Limb (tissue), 2 donors: ENCODE measurements at regions not wholly inside any gene's neighbourhood (a gene's known extent, or its start where the extent isn't known, plus 50 kb on each side); places are given as distances from the start of the nearest gene placed in this dataset.
"Not testable (repeated sequence)": the region's sequence is repeated elsewhere in the genome, so short reads cannot be mapped to it uniquely, and the experiment has no call there.

Experiments
- DNase-seq, 2 donors: peaks; one replicate each; pipeline ENCODE4 v3.0.0-alpha.2; 2016; ENCODE audit errors: extremely low spot score in 2 of 2

- peak in 1 of 2 donors; percentile 22 for DNase-seq
Observed at GRCh38 chr11:69218946-69219720, 63.4 kb downstream of the SMIM38 start.

DNA sequence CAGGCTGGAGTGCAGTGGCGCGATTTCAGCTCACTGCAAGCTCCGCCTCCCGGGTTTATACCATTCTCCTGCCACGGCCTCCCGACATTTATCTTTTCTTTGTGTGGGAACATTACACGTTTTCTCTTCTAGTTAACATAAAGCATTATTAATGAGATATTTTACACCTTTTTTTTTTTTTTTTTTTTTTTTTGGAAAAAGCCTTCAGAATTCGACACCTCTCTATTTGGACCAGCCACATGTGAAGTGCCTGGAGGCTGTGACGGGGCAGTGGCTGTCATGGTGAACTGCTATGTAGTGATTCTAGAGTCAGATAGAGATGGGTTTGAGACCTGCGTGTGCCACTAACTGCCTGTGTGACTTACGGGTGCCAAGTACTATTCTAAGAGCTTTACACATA is 64.3 kb downstream of the SMIM38 start:
- DNase-seq, result peak in 1 of 2 donors; percentile 13

- peak in 1 of 2 donors; percentile 24 for DNase-seq
Observed at GRCh38 chr11:69220561-69221051, 64.9 kb downstream of the SMIM38 start.

- DNase-seq, result peak in 1 of 2 donors; percentile 14
Observed at GRCh38 chr11:69221086-69221485, 65.4 kb downstream of the SMIM38 start.

DNA sequence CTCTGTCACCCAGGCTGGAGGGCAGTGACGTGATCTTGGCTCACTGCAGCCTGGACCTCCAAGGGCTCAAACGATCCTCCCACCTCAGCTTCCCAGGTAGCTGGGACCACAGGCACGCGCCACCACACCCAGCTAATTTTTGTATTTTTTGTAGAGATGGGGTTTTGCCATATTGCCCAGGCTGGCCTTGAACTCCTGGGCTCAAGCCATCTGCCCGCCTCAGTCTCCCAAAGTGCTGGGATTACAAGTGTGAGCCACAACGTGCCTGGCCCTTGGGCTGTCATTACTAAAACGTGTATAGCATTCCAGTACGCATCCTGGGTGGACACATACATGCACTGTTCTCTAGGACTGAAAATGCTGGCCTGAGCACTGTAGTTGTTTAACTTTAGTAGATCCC is 65.9 kb downstream of the SMIM38 start:
- DNase-seq, result not testable (repeated sequence)

DNA sequence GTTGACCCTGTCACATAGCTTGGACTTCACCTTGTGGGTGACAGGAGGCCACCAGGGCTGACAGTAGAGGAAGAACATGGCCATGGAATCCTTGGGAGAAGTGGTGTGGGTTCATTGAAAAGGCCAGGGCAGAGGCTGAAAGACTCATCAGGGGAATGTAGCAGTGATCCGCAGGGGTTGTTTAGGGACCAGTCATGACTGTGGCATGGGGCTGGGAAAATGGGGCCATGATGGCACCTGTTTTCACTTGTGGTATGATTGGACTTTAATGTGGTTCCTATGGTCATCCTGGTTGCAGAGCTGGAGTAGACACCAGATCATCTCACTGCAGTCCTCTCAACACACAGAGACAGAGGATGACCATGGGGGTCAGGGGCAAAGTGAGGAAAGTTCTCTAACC is 66.7 kb upstream of the MYEOV start:
- DNase-seq, result no peak

DNA sequence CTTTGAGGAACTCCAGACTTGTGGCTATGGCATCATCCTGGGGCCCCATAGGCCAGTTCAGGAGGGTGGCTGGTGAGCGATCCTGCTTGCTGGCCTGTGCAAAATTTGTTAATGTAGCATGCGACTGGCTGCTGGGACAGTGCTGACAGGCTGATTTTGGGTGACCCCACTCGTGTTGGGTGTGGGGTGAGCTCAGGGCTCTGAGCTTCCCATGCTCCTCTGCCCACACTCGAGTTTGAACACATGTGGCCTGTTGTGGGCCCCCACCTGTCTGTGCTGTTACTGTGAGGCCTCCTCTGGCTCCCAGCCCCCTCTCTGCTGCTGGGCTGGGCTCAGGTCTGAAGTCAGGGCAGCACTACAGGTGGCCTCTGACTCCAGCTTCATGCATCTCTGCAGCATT is 64.4 kb upstream of the MYEOV start:
- peak in 1 of 2 donors; percentile 17 for DNase-seq

DNA sequence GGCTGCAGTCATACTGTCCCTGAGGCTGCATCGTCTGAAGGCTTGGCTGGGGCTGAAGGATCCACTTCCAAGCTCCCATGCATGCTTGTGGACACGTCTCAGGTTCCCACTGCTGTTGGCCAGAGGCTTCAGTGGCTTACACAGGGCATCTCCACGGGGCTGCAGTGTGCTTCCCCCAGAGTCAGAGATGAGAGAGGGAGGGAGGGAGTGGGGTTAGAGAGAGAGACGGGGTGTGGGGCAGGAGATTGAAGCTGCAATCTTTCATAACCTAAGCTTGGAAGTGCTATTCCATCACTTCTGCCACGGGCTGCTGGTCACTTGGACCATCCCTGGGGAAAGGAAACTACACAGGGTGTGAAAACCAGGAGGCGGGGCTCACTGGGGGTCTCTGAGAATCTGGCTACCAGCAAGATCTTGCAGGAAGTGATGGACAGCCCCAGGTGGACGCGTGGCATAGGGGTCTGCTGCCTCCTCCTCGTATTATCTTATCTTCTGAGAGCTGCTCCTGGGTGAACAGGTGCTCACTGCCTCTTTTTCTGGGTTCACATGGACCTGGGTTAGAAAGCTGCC is 63.0 kb upstream of the MYEOV start:
- peak in 1 of 2 donors; percentile 23 for DNase-seq

DNA sequence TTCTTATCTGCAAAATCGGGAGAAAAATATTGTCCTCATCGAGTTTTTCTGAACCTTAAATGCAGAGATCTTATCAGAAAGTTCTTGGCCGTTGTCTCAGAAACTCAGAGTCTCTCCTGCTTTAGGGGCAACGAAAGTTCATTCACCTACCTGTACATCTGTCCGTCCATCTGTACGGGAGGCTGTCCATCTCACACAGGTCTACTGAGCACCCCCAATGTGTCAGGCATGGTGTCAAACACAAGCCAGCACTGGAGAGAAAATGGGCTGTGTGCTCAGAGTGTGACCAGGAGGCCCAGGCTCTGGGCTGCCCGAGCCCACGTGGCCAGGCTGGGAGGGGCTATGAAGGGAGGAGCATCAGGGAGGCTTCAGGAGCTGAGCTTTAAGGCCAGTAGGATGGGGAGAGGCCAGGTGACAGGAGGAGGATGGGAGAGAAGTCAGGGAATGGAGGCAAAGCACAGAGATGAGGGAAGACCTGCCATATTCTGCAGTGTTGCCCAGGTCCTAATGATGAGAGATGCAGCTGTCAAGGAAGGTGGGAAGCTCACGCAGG is 62.4 kb upstream of the MYEOV start:
- DNase-seq, result peak in 1 of 2 donors; percentile 8

GRCh38 chr11:69232821-69233743 is 60.9 kb upstream of the MYEOV start:
- DNase-seq, result peak in 1 of 2 donors; percentile 15

DNA sequence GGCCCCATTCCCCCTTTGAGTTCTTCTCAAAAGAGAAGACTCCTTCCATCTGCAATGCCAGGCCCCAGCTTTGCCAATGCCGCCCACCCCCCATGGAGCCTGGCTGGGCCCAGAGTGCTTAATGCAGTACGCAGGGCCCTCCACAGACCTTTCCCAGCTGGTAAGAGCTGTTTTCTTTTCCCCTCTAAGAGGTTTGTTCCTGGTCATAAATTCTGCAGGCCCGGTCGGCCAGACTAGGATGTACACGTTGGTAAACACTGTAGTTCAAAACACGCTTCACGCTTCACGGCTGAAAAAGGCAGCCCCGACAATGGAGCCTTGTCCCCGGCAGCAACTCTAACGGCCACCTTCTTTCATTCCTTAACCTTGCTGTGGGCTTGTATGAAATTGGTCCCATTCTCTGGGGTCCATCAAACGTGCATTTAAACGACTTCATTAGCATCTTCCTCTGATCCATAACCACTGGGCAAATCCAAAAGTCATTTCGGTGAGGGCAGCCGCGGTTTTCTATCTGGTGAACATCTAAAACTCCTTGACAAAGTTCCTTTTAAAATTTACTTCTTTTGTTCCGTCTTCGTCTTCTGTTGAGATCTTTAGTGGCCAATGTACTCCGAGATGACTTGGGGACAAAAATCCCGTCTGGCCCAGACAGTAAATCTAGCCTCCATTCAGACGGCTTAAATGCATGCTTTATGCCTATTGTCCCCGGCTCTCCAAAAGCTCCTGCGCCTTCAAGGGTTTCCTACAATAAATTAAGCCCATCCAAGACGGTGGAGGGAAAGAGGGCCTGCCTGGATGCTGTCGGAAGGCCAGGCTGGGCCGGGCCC is 60.0 kb upstream of the MYEOV start:
- DNase-seq, result peak in 1 of 2 donors; percentile 44

- peak in 1 of 2 donors; percentile 19 for DNase-seq
Observed at GRCh38 chr11:69234740-69235710, 58.9 kb upstream of the MYEOV start.

DNA sequence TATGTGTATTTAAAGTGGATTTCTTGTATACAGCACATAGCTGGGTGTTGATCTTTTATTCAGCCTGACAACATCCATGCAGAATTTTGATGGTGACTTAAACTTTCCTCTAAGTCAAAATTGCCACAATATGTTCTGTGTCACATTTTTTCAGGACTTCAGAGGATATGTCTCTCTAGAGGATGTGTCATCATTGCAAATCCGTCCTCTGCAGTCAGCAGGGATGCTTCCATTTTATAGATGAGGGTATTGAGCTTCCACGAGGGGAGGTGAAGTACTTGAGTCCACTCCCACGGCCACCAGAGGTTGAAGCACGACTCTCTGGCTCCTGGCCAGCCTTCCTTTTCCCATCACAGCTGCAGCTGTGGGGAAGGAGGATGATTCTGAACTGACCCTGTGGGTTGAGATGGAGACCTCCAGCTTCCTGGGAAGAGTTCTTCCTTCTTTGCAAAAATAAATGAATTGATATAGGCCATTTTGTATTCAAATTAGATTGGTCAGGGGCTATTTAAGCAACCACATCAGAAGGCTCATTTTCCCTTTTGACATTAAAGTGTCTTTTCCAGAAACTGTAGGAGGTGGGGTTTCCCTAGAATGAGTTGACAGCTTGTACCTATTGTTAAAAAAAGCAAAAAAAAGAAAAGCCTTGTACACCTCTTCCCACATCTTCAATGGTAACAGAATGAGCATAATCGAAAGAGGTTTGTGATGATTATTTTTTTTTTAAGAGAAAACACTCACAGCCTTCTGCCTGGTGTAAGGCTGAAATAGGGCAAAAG is 55.2 kb upstream of the MYEOV start:
- peak in 1 of 2 donors; percentile 17 for DNase-seq

DNA sequence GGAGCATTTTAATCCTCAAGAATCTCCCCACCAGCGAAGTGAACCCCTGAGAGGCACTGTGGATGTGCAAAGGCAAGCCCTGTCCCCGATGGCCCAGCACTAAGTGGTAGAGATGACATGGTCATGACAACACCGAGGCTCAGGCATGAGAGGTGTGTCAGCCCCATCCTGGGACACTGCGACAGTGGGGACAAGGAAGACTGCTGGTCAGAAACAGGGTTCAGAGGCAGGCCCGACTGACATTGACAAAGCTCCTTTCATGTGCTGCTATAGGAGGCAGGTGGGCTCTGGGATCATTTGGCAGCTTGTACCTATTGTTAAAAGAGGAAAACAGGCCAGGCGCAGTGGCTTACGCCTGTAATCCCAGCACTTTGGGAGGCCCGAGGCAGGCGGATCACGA is 54.3 kb upstream of the MYEOV start:
- DNase-seq, result peak in 1 of 2 donors; percentile 14

GRCh38 chr11:69240332-69241074 is 53.5 kb upstream of the MYEOV start:
- no peak for DNase-seq

DNA sequence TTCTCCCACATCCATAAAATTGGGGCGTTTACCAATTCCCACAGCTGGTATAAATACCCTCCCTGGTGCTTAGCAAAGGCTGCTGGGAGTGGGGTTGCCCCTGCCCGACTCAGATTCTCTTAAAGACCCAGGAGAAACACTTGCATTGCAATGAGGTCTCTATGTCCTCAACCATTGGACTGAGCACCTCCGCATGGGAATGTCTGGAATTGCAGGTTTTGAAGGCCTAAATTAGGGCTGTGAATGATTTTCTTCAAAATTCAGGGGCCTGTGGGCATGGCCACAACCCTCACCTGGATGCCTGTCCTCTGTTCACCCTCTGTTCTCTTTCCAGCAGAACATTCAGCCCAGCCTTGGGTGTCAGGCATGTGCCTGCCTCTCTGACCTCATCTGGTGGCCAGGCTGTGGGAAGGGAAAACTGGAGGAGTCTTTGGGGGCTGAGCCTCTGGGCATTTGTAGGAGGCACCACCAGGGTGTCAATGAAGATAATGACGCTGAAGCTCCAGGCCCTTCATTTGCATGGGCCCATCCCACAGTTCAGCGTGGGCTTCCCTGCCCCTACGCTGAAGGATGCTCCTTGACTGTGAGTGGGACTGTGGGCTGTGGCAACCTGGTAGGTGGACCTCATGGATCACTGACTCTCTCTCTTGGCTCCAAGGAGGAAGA is 52.7 kb upstream of the MYEOV start:
- DNase-seq, result no peak

GRCh38 chr11:69241844-69242243 is 52.1 kb upstream of the MYEOV start:
- DNase-seq, result no peak
